ENCODE measurements at regions not wholly inside any gene's neighbourhood (a gene's known extent, or its start where the extent isn't known, plus 50 kb on each side); places are given as distances from the start of the nearest gene placed in this dataset.

- no peaks in the 10 kb centered on the region for H3K9me3 ChIP-seq
- DNase-seq: peak in 1 of 2 donors; percentile 58
- H3K27me3 ChIP-seq: no peaks in the 10 kb centered on the region
- intact Hi-C loops (cut with DNase I; ENCODE audit: low total_unique reads): loop anchor here (5.0 kb wide), 1 partner anchor 155 kb away; no protein-coding TSS in a partner anchor
- TF ChIP-seq CTCF (IDR thresholded peaks at IDR 0.05) (peak; percentile 82 to 94 (median 88)), POLR2A (IDR thresholded peaks at IDR 0.05) (peak in 1 of 2 donors; percentile 17)
- H3K4me3 ChIP-seq: no peak overlapping the region
- H3K36me3 ChIP-seq: no peaks in the 10 kb centered on the region
- peak overlapping the region; percentile 94 to 95 for H3K27ac ChIP-seq
- peaks cover 5 to 8% of the 10 kb centered on the region in 2 donors for H3K4me1 ChIP-seq
Measured at GRCh38 chr1:39102537-39103327, 76.6 kb downstream of the NDUFS5 start.

- Histone ChIP-seq H3K27ac (peak overlapping the region; percentile 94 to 95), H3K27me3 (no peaks in the 10 kb centered on the region), H3K4me3 (no peak overlapping the region), H3K36me3 (no peaks in the 10 kb centered on the region), H3K9me3 (no peaks in the 10 kb centered on the region), H3K4me1 (peaks cover 5 to 8% of the 10 kb centered on the region in 2 donors)
- no peak for DNase-seq
- intact Hi-C loops (cut with DNase I; ENCODE audit: low total_unique reads): loop anchor here (5.0 kb wide), 1 partner anchor 154 kb away; no protein-coding TSS in a partner anchor
- no peak for TF ChIP-seq CTCF (IDR thresholded peaks at IDR 0.05)
- TF ChIP-seq POLR2A (IDR thresholded peaks at IDR 0.05): no peak
Measured at GRCh38 chr1:39103328-39104157, 77.4 kb downstream of the NDUFS5 start.

- Histone ChIP-seq H3K4me3 (peak overlapping the region; percentile 54 to 80), H3K27me3 (no peaks in the 10 kb centered on the region), H3K27ac (peak overlapping the region; percentile 94 to 95), H3K4me1 (peaks cover 8% of the 10 kb centered on the region in 2 donors), H3K9me3 (no peaks in the 10 kb centered on the region), H3K36me3 (no peaks in the 10 kb centered on the region)
- DNase-seq: no peak
- intact Hi-C loops (cut with DNase I; ENCODE audit: low total_unique reads): loop anchor here (5.0 kb wide), 2 partner anchors 83 to 153 kb away; no protein-coding TSS in a partner anchor
- TF ChIP-seq POLR2A (IDR thresholded peaks at IDR 0.05): no peak
Measured at GRCh38 chr1:39104158-39105060, 78.3 kb downstream of the NDUFS5 start.

GRCh38 chr1:39105061-39105840, 79.1 kb downstream of the NDUFS5 start:
- Histone ChIP-seq H3K9me3 (no peaks in the 10 kb centered on the region), H3K4me3 (peak overlapping the region; percentile 54 to 80), H3K4me1 (peaks cover 8 to 9% of the 10 kb centered on the region in 2 donors), H3K27me3 (no peaks in the 10 kb centered on the region), H3K36me3 (no peaks in the 10 kb centered on the region), H3K27ac (peak overlapping the region; percentile 94 to 95)
- TF ChIP-seq POLR2A (IDR thresholded peaks at IDR 0.05): peak; percentile 20 to 81
- peak in 1 of 4 experiments; percentile 2 for TF ChIP-seq CTCF (IDR thresholded peaks at IDR 0.05)
- peak; percentile 71 to 74 for DNase-seq
- intact Hi-C loops (cut with DNase I; ENCODE audit: low total_unique reads): loop anchor here (5.0 kb wide), 1 partner anchor 82 kb away; no protein-coding TSS in a partner anchor

All from uterus (tissue), 3 donors.